SK-N-MC (cell line): ENCODE measurements at regions not wholly inside any gene's neighbourhood (a gene's known extent, or its start where the extent isn't known, plus 50 kb on each side); places are given as distances from the start of the nearest gene placed in this dataset.

ENCODE experiments used
- DNase-seq: peaks from one replicate; pipeline ENCODE4 v3.0.0-alpha.2; 2011; ENCODE audit warnings: low read depth, low spot score
- H3K27ac ChIP-seq: fragments of 200-600 bp; sonication (generic); 2 replicates; pipeline ENCODE4 v1.5.1; 2016; ENCODE audit warnings: mixed run types
- H3K36me3 ChIP-seq: fragments of 200-600 bp; sonication (generic); 2 replicates; pipeline ENCODE4 v1.6.1; 2017; ENCODE audit warnings: antibody characterized with exemption, low read length, mixed read lengths; ENCODE audit not compliant: insufficient read depth
- H3K4me3 ChIP-seq: fragments of 200-600 bp; sonication (generic); 2 replicates; pipeline ENCODE4 v1.5.1; 2016
- H3K9ac ChIP-seq: fragments of 200-600 bp; sonication (generic); 2 replicates; pipeline ENCODE4 v1.8.0; 2017; ENCODE audit warnings: mixed run types, mixed read lengths; ENCODE audit not compliant: insufficient read length
- H3K9me3 ChIP-seq: fragments of 200-600 bp; sonication (generic); 2 replicates; pipeline ENCODE4 v1.6.1; 2017; ENCODE audit warnings: low read depth, mild to moderate bottlenecking, antibody characterized with exemption, low read length, moderate library complexity, mixed read lengths
- EZH2 ChIP-seq: fragments of 200-600 bp; sonication (generic); IDR thresholded peaks from one replicate; pipeline ENCODE4 v1.6.1; 2017; ENCODE audit warnings: antibody characterized with exemption
- FOXP2 ChIP-seq: optimal IDR thresholded peaks from 2 replicates; pipeline ENCODE3; 2011; ENCODE audit warnings: mild to moderate bottlenecking, moderate library complexity; ENCODE audit not compliant: insufficient read depth; ENCODE audit errors: extremely low read length, control extremely low read depth
- POLR2AphosphoS5 ChIP-seq: IDR thresholded peaks from 2 replicates; pipeline ENCODE4 v1.6.1; 2012; ENCODE audit warnings: mild to moderate bottlenecking, low read depth, low read length, borderline replicate concordance

GRCh38 chrX:22404297-22404696 is 131.6 kb downstream of the CBLL2 start:
- no peaks in the 10 kb centered on the region for H3K9me3 ChIP-seq
- no peaks in the 10 kb centered on the region for H3K36me3 ChIP-seq
- DNase-seq: no peak
- TF ChIP-seq FOXP2 (no peak), EZH2 (no peak)
- H3K4me3 ChIP-seq: no peak overlapping the region
- H3K27ac ChIP-seq: no peak overlapping the region
- no peak overlapping the region for H3K9ac ChIP-seq

DNA sequence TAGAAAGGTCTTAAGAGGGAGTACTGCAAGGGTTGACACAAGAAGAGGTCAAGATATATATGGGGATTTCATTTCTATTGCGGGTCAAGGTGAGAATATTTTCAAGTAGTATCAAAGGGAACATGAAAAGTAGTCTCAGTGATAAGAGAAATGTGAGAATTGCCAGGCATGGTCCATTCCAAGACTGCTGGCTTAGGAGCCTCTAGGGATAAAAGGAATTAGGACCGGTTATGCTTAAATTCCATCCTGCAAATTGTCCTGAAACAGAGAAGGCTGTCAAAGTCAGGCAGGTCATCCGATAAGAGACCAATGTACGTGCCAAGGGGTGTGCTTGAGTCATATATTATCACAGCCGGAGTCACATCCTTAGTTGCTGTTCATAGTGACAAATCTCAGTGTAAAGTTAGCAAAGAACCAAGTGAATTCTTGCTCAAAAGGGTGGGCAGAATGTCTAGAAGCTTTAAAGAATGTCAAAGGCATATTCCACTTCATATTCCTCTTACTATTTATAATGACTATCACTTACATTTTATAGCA is 133.6 kb downstream of the CBLL2 start:
- no peak overlapping the region for H3K27ac ChIP-seq
- no peaks in the 10 kb centered on the region for H3K36me3 ChIP-seq
- H3K4me3 ChIP-seq: no peak overlapping the region
- H3K9me3 ChIP-seq: no peaks in the 10 kb centered on the region
- no peak for DNase-seq
- H3K9ac ChIP-seq: no peak overlapping the region
- TF ChIP-seq POLR2AphosphoS5: no peak
- no peak for TF ChIP-seq EZH2
- TF ChIP-seq FOXP2: no peak

DNA sequence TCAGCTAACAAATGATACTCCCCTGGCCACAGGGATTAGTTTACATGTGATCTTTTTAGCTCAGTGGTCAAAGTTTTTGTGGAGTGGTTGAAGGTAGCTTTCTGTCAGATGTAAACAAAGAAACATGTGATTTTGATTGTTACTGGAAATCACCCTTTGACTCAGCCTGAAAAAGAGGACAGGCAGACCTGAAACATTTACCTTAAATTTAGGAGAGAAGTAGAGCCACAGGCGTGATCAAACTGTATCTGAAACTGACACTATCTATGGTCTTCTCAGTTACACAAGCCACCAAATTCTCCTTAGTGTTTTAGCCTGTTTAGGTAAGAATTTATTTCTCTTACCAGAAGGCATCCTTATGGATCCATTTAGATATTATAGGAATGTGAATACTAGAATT is 136.7 kb downstream of the CBLL2 start:
- H3K27ac ChIP-seq: no peak overlapping the region
- TF ChIP-seq POLR2AphosphoS5 (no peak), FOXP2 (no peak), EZH2 (no peak)
- H3K9me3 ChIP-seq: no peaks in the 10 kb centered on the region
- DNase-seq: no peak
- H3K9ac ChIP-seq: no peak overlapping the region
- H3K4me3 ChIP-seq: no peak overlapping the region
- H3K36me3 ChIP-seq: no peaks in the 10 kb centered on the region

DNA sequence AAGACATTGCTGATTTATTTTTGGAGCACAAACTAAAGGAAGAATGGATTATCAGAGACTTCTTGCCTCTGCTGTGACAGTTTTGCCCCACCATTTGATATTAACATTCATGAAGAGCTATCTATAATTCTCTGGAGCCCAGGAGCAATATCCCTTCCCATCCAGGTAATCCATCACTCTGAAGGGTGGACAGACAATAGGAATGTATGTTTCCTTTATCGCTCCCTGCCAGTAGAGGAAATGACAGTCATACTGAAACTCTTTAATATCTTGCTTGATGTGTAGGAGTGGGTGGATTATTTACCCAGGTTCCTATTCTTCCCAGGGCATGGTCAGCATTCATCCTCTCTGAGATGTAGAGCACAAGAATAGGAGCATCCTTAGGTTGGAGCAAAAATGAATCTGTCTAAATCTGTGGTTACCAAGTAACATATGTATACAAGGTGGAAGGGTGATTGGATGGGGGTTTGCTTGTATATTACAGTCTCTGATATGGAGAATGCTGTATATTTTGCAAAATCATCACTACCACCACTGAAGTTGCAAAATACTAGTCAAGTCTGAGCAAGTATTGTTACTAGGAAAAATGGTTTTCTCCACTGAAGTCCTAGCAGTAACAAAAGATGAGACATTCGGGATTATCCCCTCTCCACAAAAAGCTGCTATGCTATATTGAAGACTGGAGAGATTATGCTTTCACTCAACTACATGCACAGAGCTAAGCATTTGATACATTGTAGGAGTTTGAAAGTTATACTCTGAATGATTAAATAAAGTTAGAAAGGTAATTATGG is 151.6 kb downstream of the CBLL2 start:
- no peak for DNase-seq
- H3K4me3 ChIP-seq: no peak overlapping the region
- TF ChIP-seq FOXP2: no peak
- H3K9ac ChIP-seq: no peak overlapping the region
- no peak overlapping the region for H3K27ac ChIP-seq
- no peaks in the 10 kb centered on the region for H3K9me3 ChIP-seq
- no peaks in the 10 kb centered on the region for H3K36me3 ChIP-seq

DNA sequence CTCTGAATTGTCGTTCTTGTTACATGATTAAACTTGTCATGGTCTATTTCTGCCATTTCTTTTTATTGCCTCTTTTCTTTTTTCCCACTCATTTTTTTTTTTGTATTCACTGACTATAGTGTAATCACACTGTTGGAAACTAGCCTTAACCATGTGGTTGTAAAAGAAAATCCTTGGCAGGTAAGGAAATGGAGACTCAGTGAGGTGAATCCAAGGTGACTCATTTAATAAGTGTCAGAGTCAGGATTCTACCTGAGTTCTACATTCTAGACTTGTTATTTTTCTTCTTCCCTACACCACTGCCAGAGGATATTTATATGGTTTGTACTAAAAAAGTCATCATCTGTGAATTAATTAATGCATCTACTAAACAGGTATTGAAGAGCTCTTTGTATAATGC is 152.2 kb downstream of the CBLL2 start:
- no peaks in the 10 kb centered on the region for H3K36me3 ChIP-seq
- DNase-seq: no peak
- H3K4me3 ChIP-seq: no peak overlapping the region
- H3K9me3 ChIP-seq: no peaks in the 10 kb centered on the region
- TF ChIP-seq POLR2AphosphoS5 (no peak), FOXP2 (no peak), EZH2 (no peak)
- H3K27ac ChIP-seq: no peak overlapping the region
- no peak overlapping the region for H3K9ac ChIP-seq

DNA sequence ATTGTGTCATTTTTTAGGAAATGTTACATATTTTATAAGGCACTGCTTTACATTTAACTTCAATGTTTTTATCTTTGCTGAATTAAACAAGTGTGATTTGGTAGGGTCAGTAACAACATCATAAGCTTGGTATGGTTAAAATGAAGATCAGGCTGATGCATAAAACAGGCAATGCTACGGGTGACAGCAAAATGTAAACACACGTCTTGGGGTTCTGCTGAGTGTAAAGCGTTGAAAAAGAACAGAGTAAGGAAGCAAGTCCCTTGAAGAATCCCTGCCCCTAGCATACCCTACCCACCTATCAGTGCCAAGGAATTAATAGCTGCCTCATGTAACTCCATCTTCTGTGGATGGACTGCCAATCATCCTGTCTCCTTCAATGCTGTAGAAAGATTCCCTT is 157.0 kb downstream of the CBLL2 start:
- H3K36me3 ChIP-seq: no peaks in the 10 kb centered on the region

DNA sequence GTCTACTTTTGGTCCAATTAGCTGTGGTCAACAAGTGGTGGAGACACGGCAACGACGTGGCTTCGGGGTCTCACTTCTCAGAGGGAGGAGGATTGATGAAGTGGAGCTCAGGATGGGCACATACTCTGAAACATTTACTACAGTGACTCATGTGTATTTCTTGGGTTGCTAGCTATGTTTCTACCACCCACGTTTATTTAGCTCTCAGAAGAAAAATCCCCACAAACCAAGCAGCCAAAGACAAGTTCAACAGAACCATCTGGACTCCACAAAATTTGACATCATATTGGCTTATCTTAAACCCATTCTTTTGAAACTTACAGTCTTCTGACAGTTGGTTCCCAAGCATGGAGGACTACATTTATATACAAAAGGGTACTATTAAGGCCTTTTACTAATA is 158.0 kb downstream of the CBLL2 start:
- H3K4me3 ChIP-seq: no peak overlapping the region
- H3K27ac ChIP-seq: no peak overlapping the region
- no peaks in the 10 kb centered on the region for H3K36me3 ChIP-seq
- H3K9ac ChIP-seq: no peak overlapping the region
- no peak for TF ChIP-seq FOXP2
- no peak for TF ChIP-seq POLR2AphosphoS5
- no peak for TF ChIP-seq EZH2
- DNase-seq: no peak
- no peaks in the 10 kb centered on the region for H3K9me3 ChIP-seq

More for the DNA sequence above, 157.0 kb downstream of the CBLL2 start:
- no peak overlapping the region for H3K27ac ChIP-seq
- TF ChIP-seq POLR2AphosphoS5 (no peak), FOXP2 (no peak), EZH2 (no peak)
- no peak overlapping the region for H3K9ac ChIP-seq
- no peak for DNase-seq
- no peak overlapping the region for H3K4me3 ChIP-seq
- H3K9me3 ChIP-seq: no peaks in the 10 kb centered on the region

DNA sequence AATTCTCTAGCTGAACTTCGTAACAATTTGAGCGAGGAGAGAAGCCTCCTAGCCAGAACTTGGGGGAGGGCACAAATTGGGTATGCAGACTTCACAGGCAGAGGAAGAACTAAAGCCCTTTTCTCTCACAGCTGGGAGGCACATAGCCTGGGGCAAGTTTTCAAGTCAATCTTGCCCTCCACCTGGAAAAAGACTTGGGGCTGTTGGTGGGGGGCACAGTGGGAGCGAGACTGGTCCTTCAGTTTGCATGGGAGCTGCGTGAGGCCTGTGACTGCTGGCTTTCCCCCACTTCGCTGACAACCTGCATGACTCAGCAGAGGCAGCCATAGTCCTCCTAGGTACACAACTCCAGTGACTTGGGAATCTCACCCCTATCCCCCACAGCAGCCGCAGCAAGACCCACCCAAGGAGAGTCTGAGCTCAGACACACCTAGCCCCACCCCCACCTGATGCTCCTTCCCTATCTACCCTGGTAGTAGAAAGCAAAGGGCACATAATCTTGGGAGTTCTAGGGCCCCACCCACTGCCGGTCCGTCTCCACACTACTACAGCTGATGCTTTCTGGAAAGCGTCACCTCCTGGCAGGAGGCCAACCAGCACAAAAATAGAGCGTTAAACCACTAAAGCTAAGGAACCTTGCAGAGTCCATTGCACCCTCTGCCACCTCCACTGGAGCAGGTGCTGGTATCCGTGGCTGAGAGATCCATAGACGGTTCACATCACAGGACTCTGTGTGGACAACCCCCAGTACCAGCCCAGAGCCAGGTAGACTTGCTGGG is 160.8 kb downstream of the CBLL2 start:
- no peak for DNase-seq

GRCh38 chrX:22445880-22446279 is 173.2 kb downstream of the CBLL2 start:
- no peak overlapping the region for H3K9ac ChIP-seq
- no peak for DNase-seq
- H3K9me3 ChIP-seq: no peaks in the 10 kb centered on the region
- H3K36me3 ChIP-seq: no peaks in the 10 kb centered on the region
- H3K27ac ChIP-seq: no peak overlapping the region
- no peak overlapping the region for H3K4me3 ChIP-seq
- no peak for TF ChIP-seq EZH2
- no peak for TF ChIP-seq FOXP2
- TF ChIP-seq POLR2AphosphoS5: no peak

More for the DNA sequence above, 160.8 kb downstream of the CBLL2 start:
- Histone ChIP-seq H3K9me3 (no peaks in the 10 kb centered on the region), H3K27ac (no peak overlapping the region), H3K36me3 (no peaks in the 10 kb centered on the region), H3K9ac (no peak overlapping the region), H3K4me3 (no peak overlapping the region)
- TF ChIP-seq EZH2: no peak
- TF ChIP-seq POLR2AphosphoS5: no peak
- no peak for TF ChIP-seq FOXP2
